Stimulated activated naive B cell treated with anti-CD40 and anti-IgM and Interleukin-4, amounts not matched to agents 10 μg/mL and 1 μg/mL and 100 μg/mL, for 72 hours (primary cell): ENCODE measurements at regions not wholly inside any gene's neighbourhood (a gene's known extent, or its start where the extent isn't known, plus 50 kb on each side); places are given as distances from the start of the nearest gene placed in this dataset.
"Not testable (repeated sequence)": the region's sequence is repeated elsewhere in the genome, so short reads cannot be mapped to it uniquely, and the experiment has no call there.

Experiments
- ATAC-seq, 2 donors: fragments of 150-1000 bp; cut with Tn5 transposase; replicated peaks; 2 replicates each; pipeline ENCODE4 v1.10.0; 2021; ENCODE audit warnings: moderate library complexity in 1 of 2
- DNase-seq: peaks from one replicate; pipeline ENCODE4 v3.0.0; 2021
- H3K27ac Mint-ChIP-seq: one replicate; pipeline ENCODE4 v1.8.0; 2022; ENCODE audit warnings: mild to moderate bottlenecking, mixed read lengths
- H3K27me3 Mint-ChIP-seq, 2 donors: one replicate each; pipeline ENCODE4 v1.8.0; 2022; ENCODE audit warnings: mixed read lengths in 2 of 2
- H3K36me3 Mint-ChIP-seq, 2 donors: one replicate each; pipeline ENCODE4 v1.8.0; 2022; ENCODE audit warnings: mixed read lengths in 2 of 2, mild to moderate bottlenecking in 1 of 2
- H3K4me1 Mint-ChIP-seq, 2 donors: one replicate each; pipeline ENCODE4 v1.8.0; 2022; ENCODE audit warnings: mixed read lengths in 2 of 2, mild to moderate bottlenecking in 1 of 2
- H3K4me3 Mint-ChIP-seq, 2 donors: one replicate each; pipeline ENCODE4 v1.8.0; 2022; ENCODE audit warnings: mild to moderate bottlenecking in 2 of 2, mixed read lengths in 2 of 2, moderate library complexity in 1 of 2
- H3K9me3 Mint-ChIP-seq, 2 donors: one replicate each; pipeline ENCODE4 v1.8.0; 2022; ENCODE audit warnings: mixed read lengths in 2 of 2, mild to moderate bottlenecking in 1 of 2

DNA sequence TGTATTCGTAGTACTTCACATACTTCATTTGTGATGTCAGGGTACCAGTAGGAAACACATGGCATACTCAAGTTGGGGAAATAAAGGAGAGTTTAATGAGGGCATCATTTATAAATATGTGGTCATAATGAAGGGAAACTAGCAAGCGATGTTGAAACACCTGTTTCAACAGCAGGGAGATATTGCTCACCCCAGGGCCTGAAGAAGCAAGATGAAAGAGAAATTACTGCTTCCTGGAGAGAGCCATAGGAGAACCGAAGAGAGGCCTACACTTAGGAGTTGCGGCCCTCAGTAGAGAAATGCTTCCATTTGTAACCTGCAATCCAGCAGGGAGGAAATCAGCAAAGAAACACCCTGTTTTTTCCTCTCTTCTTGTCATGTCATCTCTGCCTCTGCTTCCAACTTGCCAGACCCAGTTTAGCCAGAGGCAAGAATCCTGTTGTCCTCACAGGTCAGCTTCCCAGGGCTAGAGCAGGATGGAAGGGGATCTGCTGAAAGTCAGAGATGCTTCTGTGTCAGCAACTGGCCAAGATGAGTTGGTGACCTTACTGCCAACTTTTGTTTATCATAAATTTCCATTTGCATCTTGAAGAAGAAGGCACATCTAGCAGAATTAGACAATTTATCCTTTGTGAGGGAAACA lies 67.6 kb upstream of the TSPAN2 start:
- Mint-ChIP-seq H3K27me3 (peaks cover 0 to 5% of the 10 kb centered on the region in 2 donors), H3K4me1 (no peaks in the 10 kb centered on the region), H3K9me3 (peaks cover 0 to 1% of the 10 kb centered on the region in 2 donors), H3K36me3 (no peaks in the 10 kb centered on the region), H3K4me3 (no peak overlapping the region), H3K27ac (no peak overlapping the region)
- ATAC-seq (no peak), DNase-seq (no peak)

DNA sequence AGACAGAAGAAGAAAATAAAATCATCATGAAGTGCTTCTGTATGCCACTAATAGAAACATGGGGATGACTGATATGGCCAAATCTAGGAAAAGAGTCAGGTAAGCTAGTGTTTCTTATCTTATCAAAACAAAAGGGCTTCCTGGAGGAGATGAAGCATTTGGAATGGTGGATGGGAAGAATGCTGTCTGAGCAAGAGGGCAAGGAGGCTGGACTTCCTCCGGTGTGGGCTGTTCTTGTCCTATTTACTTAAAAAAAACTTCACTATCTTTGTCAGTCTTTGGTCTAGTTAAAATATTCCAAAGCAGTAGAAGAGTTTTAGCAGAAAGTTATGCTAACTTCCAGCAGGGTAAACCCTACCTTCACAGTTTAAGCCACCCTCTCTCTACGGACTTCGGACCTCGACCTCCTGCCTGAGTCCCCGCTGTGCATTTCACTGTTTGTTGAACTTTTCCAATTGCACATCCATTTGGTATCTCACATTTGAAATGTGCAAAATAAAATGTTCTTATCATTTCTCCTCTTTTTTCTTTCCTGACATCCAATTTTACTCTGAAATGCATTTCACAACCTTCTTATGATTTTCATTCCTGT lies 64.8 kb upstream of the TSPAN2 start:
- ATAC-seq (no peak), DNase-seq (no peak)
- H3K4me3 Mint-ChIP-seq: no peak overlapping the region
- no peaks in the 10 kb centered on the region for H3K4me1 Mint-ChIP-seq
- H3K36me3 Mint-ChIP-seq: no peaks in the 10 kb centered on the region
- no peak overlapping the region for H3K27ac Mint-ChIP-seq
- peaks cover 3 to 4% of the 10 kb centered on the region in 2 donors for H3K9me3 Mint-ChIP-seq
- peaks cover 0 to 5% of the 10 kb centered on the region in 2 donors for H3K27me3 Mint-ChIP-seq

GRCh38 chr1:115147928-115148327 lies 58.6 kb upstream of the TSPAN2 start:
- H3K27me3 Mint-ChIP-seq: peaks cover 32 to 37% of the 10 kb centered on the region in 2 donors
- H3K4me3 Mint-ChIP-seq, DNase-seq, H3K27ac Mint-ChIP-seq, H3K4me1 Mint-ChIP-seq, H3K9me3 Mint-ChIP-seq, H3K36me3 Mint-ChIP-seq, ATAC-seq: not testable (repeated sequence)

GRCh38 chr1:115145226-115145625 lies 55.9 kb upstream of the TSPAN2 start:
- Mint-ChIP-seq H3K4me1 (peaks cover 3 to 5% of the 10 kb centered on the region in 2 donors), H3K4me3 (no peak overlapping the region), H3K27ac (no peak overlapping the region), H3K9me3 (peaks cover under 1% of the 10 kb centered on the region in 2 donors), H3K27me3 (peaks cover 42 to 55% of the 10 kb centered on the region in 2 donors), H3K36me3 (no peaks in the 10 kb centered on the region)
- ATAC-seq (no peak), DNase-seq (no peak)

- H3K4me3 Mint-ChIP-seq: no peak overlapping the region
Measured at GRCh38 chr1:115144176-115144575, 54.9 kb upstream of the TSPAN2 start.

DNA sequence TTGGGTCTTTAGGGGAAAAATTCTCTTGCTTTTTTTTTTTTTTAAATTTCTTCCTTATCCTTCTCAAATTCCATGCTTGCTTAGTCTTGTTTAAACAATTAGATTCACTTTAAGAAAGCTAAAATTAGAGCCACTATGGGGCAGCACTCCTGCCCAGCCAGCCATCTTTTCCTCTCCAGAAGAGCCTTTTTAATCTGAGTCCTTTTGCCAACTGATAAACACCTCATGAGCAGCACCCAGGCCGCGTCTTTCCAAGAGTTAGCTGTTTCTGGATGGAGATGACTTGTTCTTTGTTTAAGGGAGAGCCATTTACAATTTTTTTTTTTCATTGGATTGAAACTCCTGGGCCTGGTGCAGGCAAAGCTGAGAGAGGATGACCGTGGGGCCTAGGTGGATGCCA lies 53.3 kb upstream of the TSPAN2 start:
- DNase-seq (no peak), ATAC-seq (no peak)
- no peaks in the 10 kb centered on the region for H3K9me3 Mint-ChIP-seq
- no peak overlapping the region for H3K27ac Mint-ChIP-seq
- H3K4me3 Mint-ChIP-seq: no peak overlapping the region
- H3K36me3 Mint-ChIP-seq: no peaks in the 10 kb centered on the region
- peaks cover 8 to 9% of the 10 kb centered on the region in 2 donors for H3K4me1 Mint-ChIP-seq
- peaks cover 57 to 75% of the 10 kb centered on the region in 2 donors for H3K27me3 Mint-ChIP-seq

More at GRCh38 chr1:115144176-115144575, 54.9 kb upstream of the TSPAN2 start:
- DNase-seq: no peak
- ATAC-seq: no peak
- peaks cover 5 to 7% of the 10 kb centered on the region in 2 donors for H3K4me1 Mint-ChIP-seq
- peaks cover 48 to 63% of the 10 kb centered on the region in 2 donors for H3K27me3 Mint-ChIP-seq
- no peaks in the 10 kb centered on the region for H3K36me3 Mint-ChIP-seq
- no peak overlapping the region for H3K27ac Mint-ChIP-seq
- H3K9me3 Mint-ChIP-seq: no peaks in the 10 kb centered on the region

- H3K9me3 Mint-ChIP-seq: no peaks in the 10 kb centered on the region
- no peak overlapping the region for H3K4me3 Mint-ChIP-seq
- H3K36me3 Mint-ChIP-seq: no peaks in the 10 kb centered on the region
- no peak for ATAC-seq
- no peak for DNase-seq
- H3K27me3 Mint-ChIP-seq: peaks cover 43 to 63% of the 10 kb centered on the region in 2 donors
- no peak overlapping the region for H3K27ac Mint-ChIP-seq
- peaks cover 7 to 8% of the 10 kb centered on the region in 2 donors for H3K4me1 Mint-ChIP-seq
Measured at GRCh38 chr1:115141145-115141454, 51.8 kb upstream of the TSPAN2 start.

GRCh38 chr1:115140442-115141144 lies 51.3 kb upstream of the TSPAN2 start:
- DNase-seq: no peak
- H3K4me1 Mint-ChIP-seq: peaks cover 7 to 8% of the 10 kb centered on the region in 2 donors
- no peak overlapping the region for H3K27ac Mint-ChIP-seq
- no peaks in the 10 kb centered on the region for H3K36me3 Mint-ChIP-seq
- no peak for ATAC-seq
- H3K27me3 Mint-ChIP-seq: peaks cover 43 to 65% of the 10 kb centered on the region in 2 donors
- H3K9me3 Mint-ChIP-seq: no peaks in the 10 kb centered on the region
- no peak overlapping the region for H3K4me3 Mint-ChIP-seq

- Mint-ChIP-seq H3K36me3 (no peaks in the 10 kb centered on the region), H3K9me3 (no peaks in the 10 kb centered on the region), H3K4me3 (no peak overlapping the region), H3K27me3 (peaks cover 34 to 59% of the 10 kb centered on the region in 2 donors), H3K27ac (no peak overlapping the region), H3K4me1 (peaks cover 7 to 8% of the 10 kb centered on the region in 2 donors)
- DNase-seq: no peak
- no peak for ATAC-seq
Measured at GRCh38 chr1:115139381-115139780, 50.1 kb upstream of the TSPAN2 start.
